H1 (cell line): ENCODE measurements at regions not wholly inside any gene's neighbourhood (a gene's known extent, or its start where the extent isn't known, plus 50 kb on each side); places are given as distances from the start of the nearest gene placed in this dataset.

Source experiments
- CREB1 ChIP-seq: IDR thresholded peaks from 2 replicates; pipeline ENCODE4 v1.6.1; 2012; ENCODE audit warnings: inconsistent platforms
- HDAC6 ChIP-seq: IDR thresholded peaks from one replicate; pipeline ENCODE4 v1.7.1; 2012; ENCODE audit warnings: low read depth, mild to moderate bottlenecking, inconsistent platforms, low read length, moderate library complexity
- PHF8 ChIP-seq: fragments of 200-600 bp; sonication (generic); conservative IDR thresholded peaks from 2 replicates; pipeline ENCODE4 v1.7.1; 2012; ENCODE audit warnings: low read depth, mild to moderate bottlenecking, inconsistent platforms, low read length, moderate library complexity
- RFX5 ChIP-seq: IDR thresholded peaks from 2 replicates; pipeline ENCODE4 v1.6.1; 2011; ENCODE audit warnings: low read depth, low read length, improper control_type of control experiment, borderline replicate concordance
- SIRT6 ChIP-seq: IDR thresholded peaks from one replicate; pipeline ENCODE4 v1.7.1; 2012; ENCODE audit warnings: low read length, inconsistent platforms
- SP2 ChIP-seq: IDR thresholded peaks from 2 replicates; pipeline ENCODE4 v1.6.1; 2012; ENCODE audit warnings: mild to moderate bottlenecking, low read length, inconsistent platforms
- TAF1 ChIP-seq: IDR thresholded peaks from 2 replicates; pipeline ENCODE4 v1.6.1; 2011; ENCODE audit warnings: mild to moderate bottlenecking, low read depth, low read length
- YY1 ChIP-seq: IDR thresholded peaks from 2 replicates; pipeline ENCODE4 v1.6.1; 2011; ENCODE audit warnings: low read depth, mild to moderate bottlenecking, low read length
- TF ChIP-seq, protein P1 (sequence below): IDR thresholded peaks from 2 replicates; pipeline ENCODE4 v1.6.1; 2012; ENCODE audit warnings: low read length, inconsistent platforms

DNA sequence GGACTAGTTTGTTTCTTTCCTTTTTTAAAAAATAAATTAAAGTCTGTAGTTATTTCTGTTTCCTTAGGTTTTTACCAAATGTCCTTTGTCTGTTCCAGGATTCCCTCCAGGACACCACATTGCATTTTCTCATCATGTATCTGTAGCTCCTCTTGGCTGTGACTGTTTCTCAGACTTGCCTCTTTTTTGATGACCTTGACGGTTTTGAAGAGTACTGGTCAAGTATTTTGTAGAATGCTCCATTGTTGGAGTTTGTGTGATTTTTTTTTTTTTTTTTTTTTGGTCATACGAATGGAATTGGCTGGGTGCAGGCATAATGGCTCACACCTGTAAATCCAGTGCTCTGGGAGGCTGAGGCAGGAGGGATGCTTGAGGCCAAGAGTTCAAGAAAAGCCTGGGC is 127.1 kb upstream of the BMPER start (continued):
- TF ChIP-seq, protein P1, sequence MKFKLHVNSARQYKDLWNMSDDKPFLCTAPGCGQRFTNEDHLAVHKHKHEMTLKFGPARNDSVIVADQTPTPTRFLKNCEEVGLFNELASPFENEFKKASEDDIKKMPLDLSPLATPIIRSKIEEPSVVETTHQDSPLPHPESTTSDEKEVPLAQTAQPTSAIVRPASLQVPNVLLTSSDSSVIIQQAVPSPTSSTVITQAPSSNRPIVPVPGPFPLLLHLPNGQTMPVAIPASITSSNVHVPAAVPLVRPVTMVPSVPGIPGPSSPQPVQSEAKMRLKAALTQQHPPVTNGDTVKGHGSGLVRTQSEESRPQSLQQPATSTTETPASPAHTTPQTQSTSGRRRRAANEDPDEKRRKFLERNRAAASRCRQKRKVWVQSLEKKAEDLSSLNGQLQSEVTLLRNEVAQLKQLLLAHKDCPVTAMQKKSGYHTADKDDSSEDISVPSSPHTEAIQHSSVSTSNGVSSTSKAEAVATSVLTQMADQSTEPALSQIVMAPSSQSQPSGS: no peak
- no peak for TF ChIP-seq CREB1
- no peak for TF ChIP-seq RFX5
- no peak for TF ChIP-seq SIRT6
- no peak for TF ChIP-seq YY1
- TF ChIP-seq SP2: no peak
- no peak for TF ChIP-seq PHF8
- no peak for TF ChIP-seq HDAC6
- no peak for TF ChIP-seq TAF1
